H1 (cell line): ENCODE measurements at regions not wholly inside any gene's neighbourhood (a gene's known extent, or its start where the extent isn't known, plus 50 kb on each side); places are given as distances from the start of the nearest gene placed in this dataset.
A peak's percentile ranks its signal among the peaks of the same experiment; 100 is the strongest.

Experiments used
- CTCF ChIA-PET: fragments of 300-600 bp; sonication (Branson Sonifier 250); formaldehyde crosslinking; loops from one replicate; lab custom pipeline; 2021; ENCODE audit not compliant: partially characterized antibody; lab: Charles Lee
- POLR2A ChIA-PET: fragments of 300-600 bp; sonication (Branson Sonifier 250); formaldehyde crosslinking; loops from one replicate; lab custom pipeline; 2021; ENCODE audit warnings: inconsistent platforms; ENCODE audit not compliant: partially characterized antibody; lab: Charles Lee
- DNase-seq, 2 experiments: peaks; one replicate each; pipeline versions ENCODE4 v3.0.0 to v3.0.0-alpha.2; 2010 to 2022; ENCODE audit warnings: low spot score in 2 of 2, low read depth in 1 of 2, mixed read lengths in 1 of 2
- FAIRE-seq: peaks from 2 replicates; lab custom pipeline; 2011; peaks lifted over from hg19 to GRCh38; lab: Jason Lieb, UNC
- H2AFZ ChIP-seq: 2 replicates; pipeline ENCODE4 v1.8.1; 2012; ENCODE audit warnings: low read length, inconsistent platforms
- H2AK5ac ChIP-seq: 2 replicates; pipeline ENCODE4 v1.6.1; 2013; ENCODE audit warnings: low read depth, low read length
- H2BK120ac ChIP-seq: replicated peaks from 2 replicates; pipeline ENCODE3; 2013; ENCODE audit warnings: low read depth, low read length, inconsistent platforms
- H2BK12ac ChIP-seq: 2 replicates; pipeline ENCODE4 v1.6.1; 2013; ENCODE audit warnings: low read depth, low read length
- H2BK15ac ChIP-seq: 2 replicates; pipeline ENCODE4 v1.6.1; 2013; ENCODE audit warnings: low read length
- H2BK20ac ChIP-seq: 2 replicates; pipeline ENCODE4 v1.6.1; 2013; ENCODE audit warnings: low read length
- H2BK5ac ChIP-seq: 2 replicates; pipeline ENCODE4 v1.6.1; 2013; ENCODE audit warnings: low read depth, low read length
- H3K14ac ChIP-seq: 2 replicates; pipeline ENCODE4 v1.6.1; 2013; ENCODE audit warnings: inconsistent platforms; ENCODE audit not compliant: insufficient read length
- H3K18ac ChIP-seq: 2 replicates; pipeline ENCODE4 v1.6.1; 2013; ENCODE audit warnings: low read length; ENCODE audit errors: extremely low read depth
- H3K23ac ChIP-seq: 2 replicates; pipeline ENCODE4 v1.6.1; 2013; ENCODE audit warnings: inconsistent platforms; ENCODE audit not compliant: insufficient read length
- H3K23me2 ChIP-seq: 2 replicates; pipeline ENCODE4 v1.6.1; 2013; ENCODE audit warnings: low read depth, low read length
- H3K27ac ChIP-seq: 2 replicates; pipeline ENCODE4 v1.6.1; 2011; ENCODE audit warnings: low read depth, low read length, inconsistent platforms
- H3K27me3 ChIP-seq, 4 experiments: replicated peaks in 1 of 4; 1 replicate in 1 of 4; 2 replicates in 3 of 4; pipeline versions ENCODE4 v1.6.1 to v1.8.1; 2011 to 2013; ENCODE audit warnings: low read length in 3 of 4, mild to moderate bottlenecking in 3 of 4, inconsistent platforms in 2 of 4, mixed read lengths in 2 of 4, moderate library complexity in 1 of 4; ENCODE audit not compliant: control insufficient read depth in 3 of 4, insufficient read depth in 3 of 4; ENCODE audit errors: extremely low read depth in 1 of 4
- H3K36me3 ChIP-seq, 4 experiments: 2 replicates each; pipeline versions ENCODE4 v1.6.1 to v1.8.1; 2011 to 2013; ENCODE audit warnings: mild to moderate bottlenecking in 4 of 4, low read length in 3 of 4, moderate library complexity in 2 of 4, control low read depth in 1 of 4, inconsistent platforms in 1 of 4; ENCODE audit not compliant: insufficient read depth in 4 of 4, control insufficient read depth in 2 of 4
- H3K4ac ChIP-seq: replicated peaks from 2 replicates; pipeline ENCODE3; 2013; ENCODE audit warnings: low read length, low read depth, mixed read lengths, inconsistent platforms; ENCODE audit not compliant: insufficient read length
- H3K4me1 ChIP-seq, 4 experiments: replicated peaks in 1 of 4; 1 replicate in 1 of 4; 2 replicates in 3 of 4; pipeline versions ENCODE4 v1.6.1 to v1.8.1; 2011 to 2013; ENCODE audit warnings: low read length in 3 of 4, inconsistent platforms in 2 of 4, mixed read lengths in 1 of 4; ENCODE audit not compliant: insufficient read depth in 4 of 4, control insufficient read depth in 3 of 4
- H3K4me2 ChIP-seq, 2 experiments: 2 replicates each; pipeline versions ENCODE4 v1.6.1 to v1.8.1; 2011 to 2013; ENCODE audit warnings: low read depth in 2 of 2, low read length in 2 of 2, control low read depth in 1 of 2, inconsistent platforms in 1 of 2, mild to moderate bottlenecking in 1 of 2; ENCODE audit not compliant: insufficient read depth in 1 of 2
- H3K4me3 ChIP-seq, 4 experiments: fragments of 200-600, 300-600 bp in 1 of 4; sonication (generic), shearing (Covaris generic), sonication (Bioruptor Twin) in 1 of 4; 2 replicates each; pipeline versions ENCODE4 v1.5.1 to v1.8.1; 2011 to 2016; ENCODE audit warnings: low read length in 4 of 4, low read depth in 3 of 4, control low read depth in 2 of 4, inconsistent platforms in 2 of 4, mild to moderate bottlenecking in 2 of 4, mixed read lengths in 1 of 4, moderate library complexity in 1 of 4; ENCODE audit not compliant: insufficient read depth in 2 of 4; ENCODE audit errors: extremely low read depth in 1 of 4
- H3K56ac ChIP-seq: replicated peaks from 2 replicates; pipeline ENCODE3; 2013; ENCODE audit warnings: low read depth, mild to moderate bottlenecking, mixed read lengths, low read length, inconsistent platforms; ENCODE audit not compliant: insufficient read length
- H3K79me1 ChIP-seq: 2 replicates; pipeline ENCODE4 v1.6.1; 2013; ENCODE audit warnings: low read depth, low read length, control low read depth
- H3K79me2 ChIP-seq, 2 experiments: 2 replicates each; pipeline versions ENCODE4 v1.6.1 to v1.8.1; 2012 to 2013; ENCODE audit warnings: low read length in 2 of 2, mild to moderate bottlenecking in 2 of 2, inconsistent platforms in 1 of 2; ENCODE audit not compliant: insufficient read depth in 2 of 2, control insufficient read depth in 1 of 2
- H3K9ac ChIP-seq, 4 experiments: replicated peaks in 1 of 4; 1 replicate in 1 of 4; 2 replicates in 3 of 4; pipeline versions ENCODE4 v1.6.1 to v1.8.1; 2011 to 2013; ENCODE audit warnings: low read depth in 3 of 4, low read length in 3 of 4, control low read depth in 2 of 4, mild to moderate bottlenecking in 2 of 4, moderate library complexity in 2 of 4, inconsistent platforms in 1 of 4; ENCODE audit errors: extremely low read depth in 1 of 4
- H3K9me3 ChIP-seq, 2 experiments: 2 replicates each; pipeline versions ENCODE4 v1.6.1 to v1.8.1; 2012 to 2013; ENCODE audit warnings: mild to moderate bottlenecking in 2 of 2, moderate library complexity in 2 of 2, control low read depth in 1 of 2, inconsistent platforms in 1 of 2, low read depth in 1 of 2, low read length in 1 of 2, mixed read lengths in 1 of 2; ENCODE audit not compliant: insufficient read depth in 2 of 2
- H4K20me1 ChIP-seq, 2 experiments: replicated peaks in 1 of 2; 2 replicates each; pipeline versions ENCODE3 to v1.8.1; 2011 to 2013; ENCODE audit warnings: inconsistent platforms in 2 of 2, low read length in 2 of 2, mild to moderate bottlenecking in 1 of 2; ENCODE audit not compliant: insufficient read depth in 2 of 2, control insufficient read depth in 1 of 2
- H4K5ac ChIP-seq: 2 replicates; pipeline ENCODE4 v1.6.1; 2013; ENCODE audit warnings: low read length, low read depth, mixed read lengths, inconsistent platforms; ENCODE audit not compliant: insufficient read length
- H4K8ac ChIP-seq: 2 replicates; pipeline ENCODE4 v1.8.0; 2013; ENCODE audit warnings: mild to moderate bottlenecking, moderate library complexity, low read length, inconsistent platforms; ENCODE audit not compliant: insufficient read depth; ENCODE audit errors: extremely low read depth
- H4K91ac ChIP-seq: replicated peaks from 2 replicates; pipeline ENCODE3; 2013; ENCODE audit warnings: low read length, mixed read lengths, inconsistent platforms; ENCODE audit not compliant: insufficient read length
- CBX8 ChIP-seq: fragments of 300-800, 300-1000 bp; sonication (generic); IDR thresholded peaks from 2 replicates; pipeline ENCODE4 v1.7.1; 2016; ENCODE audit warnings: low read depth, low read length, borderline replicate concordance
- CHD2 ChIP-seq: IDR thresholded peaks from 2 replicates; pipeline ENCODE4 v1.6.1; 2012; ENCODE audit warnings: low read length, improper control_type of control experiment
- EZH2 ChIP-seq: fragments of 200-600 bp; sonication (generic); IDR thresholded peaks from 2 replicates; pipeline ENCODE4 v1.7.1; 2012; ENCODE audit warnings: low read depth, mild to moderate bottlenecking, moderate library complexity, low read length, inconsistent platforms; ENCODE audit not compliant: severe bottlenecking
- GABPA ChIP-seq: IDR thresholded peaks from 2 replicates; pipeline ENCODE4 v1.6.1; 2011; ENCODE audit warnings: mild to moderate bottlenecking, low read length, moderate library complexity, borderline replicate concordance; ENCODE audit not compliant: insufficient read depth
- JUN ChIP-seq: IDR thresholded peaks from 2 replicates; pipeline ENCODE4 v1.6.1; 2011; ENCODE audit warnings: low read depth, mild to moderate bottlenecking, improper control_type of control experiment, low read length
- MAFK ChIP-seq: IDR thresholded peaks from 2 replicates; pipeline ENCODE4 v1.6.1; 2012; ENCODE audit warnings: low read depth, mild to moderate bottlenecking, improper control_type of control experiment, low read length
- POLR2A ChIP-seq, 2 experiments: IDR thresholded peaks; 1 replicate in 1 of 2; 2 replicates in 1 of 2; pipeline ENCODE4 v1.6.1; 2011; ENCODE audit warnings: low read depth in 2 of 2, low read length in 2 of 2, mild to moderate bottlenecking in 2 of 2; ENCODE audit errors: control extremely low read depth in 1 of 2
- SIN3A ChIP-seq, 2 experiments: IDR thresholded peaks in 1 of 2; conservative IDR thresholded peaks in 1 of 2; 2 replicates each; pipeline ENCODE4 v1.6.1; 2011 to 2012; ENCODE audit warnings: low read length in 2 of 2, improper control_type of control experiment in 1 of 2, low read depth in 1 of 2, mild to moderate bottlenecking in 1 of 2
- SP2 ChIP-seq: IDR thresholded peaks from 2 replicates; pipeline ENCODE4 v1.6.1; 2012; ENCODE audit warnings: mild to moderate bottlenecking, low read length, inconsistent platforms
- SP4 ChIP-seq: IDR thresholded peaks from 2 replicates; pipeline ENCODE4 v1.6.1; 2012; ENCODE audit warnings: low read length, inconsistent platforms
- SUZ12 ChIP-seq: fragments of 200-600 bp; sonication (generic); IDR thresholded peaks from 2 replicates; pipeline ENCODE4 v1.6.1; 2012; ENCODE audit warnings: mild to moderate bottlenecking, inconsistent platforms, low read length, moderate library complexity, mixed read lengths
- TAF7 ChIP-seq: optimal IDR thresholded peaks from 2 replicates; pipeline ENCODE3; 2011; ENCODE audit warnings: low read depth, mild to moderate bottlenecking, inconsistent platforms, low read length, moderate library complexity, borderline replicate concordance
- TBP ChIP-seq: IDR thresholded peaks from 2 replicates; pipeline ENCODE4 v1.6.1; 2011; ENCODE audit warnings: low read depth, low read length, improper control_type of control experiment
- WGBS, 2 experiments: shearing (Covaris generic) in 1 of 2; methylation state at CpG; one replicate each; pipeline versions ENCODE4 v1.1.6 to v1.1.7; 2013 to 2015; ENCODE audit warnings: low lambda C conversion rate in 2 of 2, mixed read lengths in 2 of 2, inconsistent platforms in 1 of 2, low coverage in 1 of 2, missing lambda C conversion rate in 1 of 2; ENCODE audit not compliant: insufficient replicate concordance in 2 of 2, insufficient coverage in 1 of 2, insufficient read length in 1 of 2; ENCODE audit errors: extremely low coverage in 1 of 2, missing lambda C conversion rate in 1 of 2; 5-methylcytosine and 5-hydroxymethylcytosine counted together

- Histone ChIP-seq H3K4me1 (peaks cover 0 to 4% (median 2%) of the 10 kb centered on the region in 4 experiments; a peak in 3 of 7 replicates), H2BK20ac (no peak overlapping the region), H3K18ac (no peak overlapping the region), H2BK12ac (no peak overlapping the region), H2AK5ac (no peak overlapping the region), H3K23ac (no peak overlapping the region), H4K91ac (no peak overlapping the region), H3K27ac (no peak overlapping the region), H3K9ac (no peak overlapping the region), H3K9me3 (no peaks in the 10 kb centered on the region), H4K20me1 (no peaks in the 10 kb centered on the region), H3K14ac (no peak overlapping the region), H2BK5ac (no peak overlapping the region; the same call in 1 of the 2 replicates), H3K56ac (no peak overlapping the region), H2BK15ac (peak overlapping the region; percentile 12; the same call in 1 of the 2 replicates), H3K79me2 (no peaks in the 10 kb centered on the region), H3K79me1 (no peaks in the 10 kb centered on the region), H3K4ac (no peak overlapping the region), H3K4me3 (no peak overlapping the region), H3K36me3 (no peaks in the 10 kb centered on the region), H2AFZ (peak overlapping the region; percentile 68; the same call in 1 of the 2 replicates), H2BK120ac (no peak overlapping the region), H3K27me3 (no peaks in the 10 kb centered on the region), H3K23me2 (no peaks in the 10 kb centered on the region), H3K4me2 (peak overlapping the region; percentile 6 to 29; a peak in 3 of 4 replicates), H4K8ac (no peak overlapping the region), H4K5ac (no peak overlapping the region)
- WGBS, 2 experiments, result 68% methylated on average over 3 of the region's 3 CpGs; no CpG with 5 or more reads in 1 of the 2 experiments
- ChIA-PET CTCF (interaction anchor here (0.8 to 2.4 kb wide), 3 partner anchors 15 to 101 kb away, joined by 3 to 6 read pairs (median 5); no protein-coding TSS in a partner anchor), POLR2A (no interaction called here)
- peak; percentile 74 for FAIRE-seq
- no peak for DNase-seq
- TF ChIP-seq TAF7 (no peak), SUZ12 (no peak), CBX8 (no peak), SP2 (no peak), JUN (no peak), SP4 (no peak), POLR2A (IDR thresholded peaks at IDR 0.05; ENCODE audit: control extremely low read depth in 1 of 2, low read depth in 2 of 2, low read length in 2 of 2) (no peak), GABPA (no peak), SIN3A (conservative IDR thresholded peaks at IDR 0.05 in 1 of 2, IDR thresholded peaks at IDR 0.05 in 1 of 2; ENCODE audit: low read depth in 1 of 2, low read length in 2 of 2) (no peak), EZH2 (no peak), MAFK (no peak), TBP (no peak), CHD2 (no peak)
Measured at GRCh38 chr18:27649621-27650020, 464.5 kb upstream of the CHST9 start.
